HG03575 (cell line): ENCODE measurements at regions not wholly inside any gene's neighbourhood (a gene's known extent, or its start where the extent isn't known, plus 50 kb on each side); places are given as distances from the start of the nearest gene placed in this dataset.
"Not testable (repeated sequence)": the region's sequence is repeated elsewhere in the genome, so short reads cannot be mapped to it uniquely, and the experiment has no call there.

Experiments
- ATAC-seq: cut with Tn5 transposase; IDR thresholded peaks from one replicate; pipeline ENCODE4 v1.9.1; 2021; ENCODE audit not compliant: unreplicated experiment, insufficient number of reproducible peaks, low FRiP score; ENCODE audit errors: extremely low read depth

GRCh38 chr15:96142498-96142897 is 188.0 kb upstream of the NR2F2 start:
- ATAC-seq: no peak

GRCh38 chr15:96144734-96145133 is 185.8 kb upstream of the NR2F2 start:
- no peak for ATAC-seq

- ATAC-seq: no peak
Observed at GRCh38 chr15:96146726-96147125, 183.8 kb upstream of the NR2F2 start.

GRCh38 chr15:96147267-96147666 is 183.2 kb upstream of the NR2F2 start:
- no peak for ATAC-seq

- no peak for ATAC-seq
Observed at GRCh38 chr15:96150254-96150653, 180.2 kb upstream of the NR2F2 start.

GRCh38 chr15:96151749-96152148 is 178.8 kb upstream of the NR2F2 start:
- not testable (repeated sequence) for ATAC-seq

GRCh38 chr15:96153929-96154328 is 176.6 kb upstream of the NR2F2 start:
- no peak for ATAC-seq

GRCh38 chr15:96158938-96159337 is 171.6 kb upstream of the NR2F2 start:
- ATAC-seq: no peak

GRCh38 chr15:96160269-96160668 is 170.2 kb upstream of the NR2F2 start:
- ATAC-seq: no peak

- ATAC-seq: no peak
Observed at GRCh38 chr15:96160800-96161199, 169.7 kb upstream of the NR2F2 start.

- no peak for ATAC-seq
Observed at GRCh38 chr15:96162322-96162721, 168.2 kb upstream of the NR2F2 start.

- no peak for ATAC-seq
Observed at GRCh38 chr15:96165081-96165480, 165.4 kb upstream of the NR2F2 start.

GRCh38 chr15:96165775-96166174 is 164.7 kb upstream of the NR2F2 start:
- ATAC-seq: no peak

GRCh38 chr15:96166223-96167200 is 164.0 kb upstream of the NR2F2 start:
- ATAC-seq: no peak

GRCh38 chr15:96170616-96170978 is 159.9 kb upstream of the NR2F2 start:
- ATAC-seq: not testable (repeated sequence)

- no peak for ATAC-seq
Observed at GRCh38 chr15:96170979-96171739, 159.3 kb upstream of the NR2F2 start.

GRCh38 chr15:96171853-96172296 is 158.6 kb upstream of the NR2F2 start:
- ATAC-seq: no peak

- ATAC-seq: no peak
Observed at GRCh38 chr15:96172417-96172816, 158.1 kb upstream of the NR2F2 start.

GRCh38 chr15:96176831-96177230 is 153.7 kb upstream of the NR2F2 start:
- no peak for ATAC-seq

GRCh38 chr15:96177279-96177678 is 153.2 kb upstream of the NR2F2 start:
- ATAC-seq: no peak
